Aorta (tissue), 5 donors: ENCODE measurements at regions not wholly inside any gene's neighbourhood (a gene's known extent, or its start where the extent isn't known, plus 50 kb on each side); places are given as distances from the start of the nearest gene placed in this dataset.
"Not testable (repeated sequence)": the region's sequence is repeated elsewhere in the genome, so short reads cannot be mapped to it uniquely, and the experiment has no call there.

Source experiments
- ATAC-seq: fragments of 200-7000 bp; cut with Tn5 transposase; one replicate; pipeline ENCODE4 v1.9.1; 2022; ENCODE audit warnings: moderate library complexity; ENCODE audit not compliant: low FRiP score
- DNase-seq, 2 donors: peaks; one replicate each; pipeline ENCODE4 v3.0.0-alpha.2; 2020
- H3K27ac ChIP-seq, 2 donors: one replicate each; pipeline ENCODE4 v1.5.1; 2013; ENCODE audit warnings: low read length in 2 of 2, mild to moderate bottlenecking in 2 of 2, moderate library complexity in 2 of 2, control low read depth in 1 of 2, inconsistent platforms in 1 of 2, low read depth in 1 of 2
- H3K27me3 ChIP-seq, 2 donors: one replicate each; pipeline ENCODE4 v1.6.1; 2013; ENCODE audit warnings: control low read depth in 1 of 2, low read length in 1 of 2, mild to moderate bottlenecking in 1 of 2, moderate library complexity in 1 of 2; ENCODE audit not compliant: insufficient read depth in 2 of 2, control insufficient read depth in 1 of 2
- H3K36me3 ChIP-seq, 2 donors: one replicate each; pipeline ENCODE4 v1.6.1; 2013; ENCODE audit warnings: control low read depth in 1 of 2, low read length in 1 of 2, mild to moderate bottlenecking in 1 of 2; ENCODE audit not compliant: insufficient read depth in 2 of 2, control insufficient read depth in 1 of 2
- H3K4me1 ChIP-seq, 2 donors: one replicate each; pipeline ENCODE4 v1.6.1; 2013; ENCODE audit warnings: low read length in 2 of 2, control low read depth in 1 of 2, mild to moderate bottlenecking in 1 of 2, moderate library complexity in 1 of 2; ENCODE audit not compliant: insufficient read depth in 2 of 2, control insufficient read depth in 1 of 2
- H3K4me3 ChIP-seq, 2 donors: one replicate each; pipeline ENCODE4 v1.5.1; 2013; ENCODE audit warnings: low read length in 2 of 2, control low read depth in 1 of 2, mild to moderate bottlenecking in 1 of 2
- H3K9me3 ChIP-seq: one replicate; pipeline ENCODE4 v1.6.1; 2013; ENCODE audit warnings: mild to moderate bottlenecking, low read length; ENCODE audit not compliant: control insufficient read depth
- WGBS, 2 donors: extraction: QIAGEN DNeasy Blood & Tissue Kit; methylation state at CpG; one replicate each; pipeline ENCODE4 v1.1.7; 2013; 5-methylcytosine and 5-hydroxymethylcytosine counted together
- intact Hi-C, 2 donors: fragments of 100-400 bp; cut with DNase I; formaldehyde crosslinking; loops; one replicate each; pipeline versions ENCODE4 v1.14.2 to v1.15.0; 2022
- donor health status: healthy with polysubstance abuse.
- donor health status: Bipolar disorder and iron deficiency.
- donor health status: DM: no; HTN: no; CAD: no.
- donor health status: DM: no; HTN: no; CAD: no.
- donor health status: DM: yes; HTN: yes; CAD: no.

DNA sequence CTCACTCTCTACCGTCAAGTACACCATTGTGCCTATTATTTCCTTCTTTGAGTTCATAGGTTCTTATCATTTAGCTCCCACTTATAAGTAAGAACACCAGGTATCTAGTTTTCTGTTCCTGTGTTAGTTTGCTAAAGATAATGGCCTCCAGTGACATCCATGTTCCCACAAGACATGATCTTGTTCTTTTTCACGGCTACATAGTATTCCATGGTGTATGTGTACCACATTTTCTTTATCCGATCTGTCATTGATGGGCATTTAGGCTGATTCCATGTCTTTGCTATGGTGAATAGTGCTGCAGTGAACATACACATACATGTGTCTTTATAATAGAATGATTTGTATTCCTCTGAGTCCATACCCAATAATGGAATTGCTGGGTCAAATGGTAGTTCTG lies 119.0 kb upstream of the PPP1R9A start:
- ATAC-seq, DNase-seq, intact Hi-C loops, H3K27me3 ChIP-seq, H3K27ac ChIP-seq, H3K9me3 ChIP-seq, H3K4me1 ChIP-seq, H3K36me3 ChIP-seq, H3K4me3 ChIP-seq: not testable (repeated sequence)
- 89 to 91% methylated on average over 3 of the region's 3 CpGs for WGBS, 2 donors

DNA sequence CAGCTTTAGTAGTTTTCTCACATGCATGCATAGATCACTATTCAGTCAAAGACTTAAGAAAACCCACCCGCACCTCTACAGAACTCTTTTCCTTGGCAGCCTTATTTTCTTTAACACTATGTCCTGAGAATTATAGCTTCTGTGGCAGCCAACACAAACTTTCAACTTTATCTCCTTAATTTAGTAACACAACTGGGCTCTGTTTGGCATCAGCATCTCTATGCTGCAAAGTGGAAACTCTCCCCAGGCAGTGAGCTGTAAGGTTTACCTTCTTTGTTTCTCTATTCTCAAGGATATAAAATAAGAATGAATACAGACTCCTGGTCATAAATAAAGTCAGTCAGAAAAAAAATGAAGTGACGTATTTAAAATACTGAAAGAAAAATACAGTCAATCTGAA lies 115.2 kb upstream of the PPP1R9A start:
- 15 to 19% methylated on average over 2 of the region's 2 CpGs for WGBS, 2 donors
- H3K4me3 ChIP-seq = no peak overlapping the region
- intact Hi-C loops = no loop called here
- no peak for ATAC-seq
- H3K27me3 ChIP-seq = no peaks in the 10 kb centered on the region
- H3K4me1 ChIP-seq = no peaks in the 10 kb centered on the region
- no peak overlapping the region for H3K27ac ChIP-seq
- H3K9me3 ChIP-seq = no peaks in the 10 kb centered on the region
- no peaks in the 10 kb centered on the region for H3K36me3 ChIP-seq
- no peak for DNase-seq

DNA sequence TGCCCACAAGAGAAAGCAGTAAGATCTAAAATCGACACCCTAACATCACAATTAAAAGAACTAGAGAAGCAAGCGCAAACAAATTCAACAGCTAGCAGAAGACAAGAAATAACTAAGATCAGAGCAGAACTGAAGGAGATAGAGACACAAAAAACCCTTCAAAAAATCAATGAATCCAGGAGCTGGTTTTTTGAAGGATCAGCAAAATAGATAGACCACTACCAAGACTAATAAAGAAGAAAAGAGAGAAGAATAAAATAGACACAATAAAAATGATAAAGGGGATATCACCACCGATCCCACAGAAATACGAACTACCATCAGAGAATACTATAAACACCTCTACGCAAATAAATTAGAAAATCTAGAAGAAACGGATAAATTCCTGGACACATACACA lies 110.0 kb upstream of the PPP1R9A start:
- H3K4me1 ChIP-seq, ATAC-seq, H3K4me3 ChIP-seq, H3K36me3 ChIP-seq, H3K27ac ChIP-seq, H3K9me3 ChIP-seq, DNase-seq, H3K27me3 ChIP-seq, intact Hi-C loops: not testable (repeated sequence)
- WGBS, 2 donors = 93 to 97% methylated on average over 6 of the region's 6 CpGs

DNA sequence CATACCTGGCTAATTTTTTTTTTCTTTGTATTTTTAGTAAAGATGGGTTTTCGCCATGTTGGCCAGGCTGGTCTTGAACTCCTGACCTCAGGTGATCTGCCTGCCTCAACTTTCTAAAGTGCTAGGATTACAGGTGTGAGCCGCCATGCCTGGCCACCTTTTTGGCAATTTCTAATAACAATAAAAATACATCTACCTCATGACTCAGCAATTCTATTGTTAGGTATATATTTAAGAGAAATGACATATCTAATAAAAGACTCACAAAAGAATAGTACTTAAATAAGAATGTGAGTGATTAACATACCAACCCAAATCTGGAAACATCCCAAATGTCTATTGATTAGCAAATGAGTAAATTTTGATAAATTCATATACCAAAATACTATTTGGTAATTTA lies 103.6 kb upstream of the PPP1R9A start:
- intact Hi-C loops = no loop called here
- 92% methylated on average over 2 of the region's 2 CpGs for WGBS, 2 donors
- no peaks in the 10 kb centered on the region for H3K4me1 ChIP-seq
- H3K4me3 ChIP-seq = no peak overlapping the region
- ATAC-seq = no peak
- H3K27ac ChIP-seq = no peak overlapping the region
- no peaks in the 10 kb centered on the region for H3K36me3 ChIP-seq
- H3K9me3 ChIP-seq = no peaks in the 10 kb centered on the region
- no peak for DNase-seq
- no peaks in the 10 kb centered on the region for H3K27me3 ChIP-seq

DNA sequence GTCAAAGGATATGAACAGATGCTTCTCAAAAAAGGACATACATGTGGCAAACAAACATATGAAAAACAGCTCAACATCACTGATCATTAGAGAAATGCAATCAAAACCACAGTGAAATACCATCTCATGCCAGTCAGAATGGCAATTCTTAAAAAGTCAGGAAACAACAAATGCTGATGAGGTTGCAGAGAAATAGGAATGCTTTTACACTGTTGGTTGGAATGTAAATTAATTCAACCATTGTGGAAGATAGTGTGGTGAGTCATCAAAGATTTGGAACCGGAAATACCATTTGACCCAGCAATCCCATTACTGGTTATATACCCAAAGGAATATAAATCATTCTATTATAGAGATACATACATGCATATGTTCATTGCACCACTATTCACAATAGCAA lies 98.7 kb upstream of the PPP1R9A start:
- DNase-seq, intact Hi-C loops, H3K27ac ChIP-seq: not testable (repeated sequence)

DNA sequence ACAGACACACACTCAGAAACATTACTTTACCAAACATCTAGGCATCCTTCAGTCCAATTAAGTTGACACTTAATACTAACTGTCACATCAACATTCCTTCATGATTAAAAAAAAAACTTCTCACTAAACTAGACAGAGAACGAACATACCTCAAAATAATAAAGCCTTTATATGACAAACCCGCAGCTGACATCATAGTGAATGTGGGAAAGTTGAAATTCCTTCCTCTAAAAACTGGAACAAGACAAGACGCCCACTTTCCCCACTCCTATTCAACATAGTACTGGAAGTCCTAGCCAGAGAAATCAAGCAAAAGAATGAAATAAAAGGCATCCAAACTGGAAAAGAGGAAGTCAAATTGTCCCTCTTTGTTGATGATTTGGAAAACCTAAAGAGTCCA lies 96.9 kb upstream of the PPP1R9A start:
- ATAC-seq = no peak
- intact Hi-C loops = no loop called here
- H3K27ac ChIP-seq = no peak overlapping the region

More for the DNA sequence above, 98.7 kb upstream of the PPP1R9A start:
- WGBS, 2 donors = 76 to 80% methylated on average over 1 of the region's 1 CpG
- H3K27me3 ChIP-seq, H3K36me3 ChIP-seq, H3K4me3 ChIP-seq, H3K9me3 ChIP-seq, H3K4me1 ChIP-seq, ATAC-seq: not testable (repeated sequence)

DNA sequence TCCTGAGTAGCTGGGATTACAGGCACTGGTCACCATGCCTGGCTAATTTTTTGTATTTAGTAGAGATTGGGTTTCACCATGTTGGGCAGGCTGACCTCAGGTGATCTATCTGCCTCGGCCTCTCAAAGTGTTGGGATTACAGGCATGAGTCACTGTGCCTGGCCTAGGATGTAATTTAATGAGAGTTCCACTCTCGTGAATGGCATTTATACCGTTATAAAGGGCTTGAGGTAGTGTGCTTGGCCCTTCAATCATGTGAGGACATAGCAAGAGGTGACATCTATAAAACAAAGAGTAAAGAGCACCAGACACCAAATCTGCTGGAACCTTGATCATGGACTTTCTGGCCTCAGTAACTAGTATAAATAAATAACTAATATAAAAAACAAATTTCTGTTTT lies 93.5 kb upstream of the PPP1R9A start:
- DNase-seq = no peak
- H3K4me3 ChIP-seq = no peak overlapping the region
- no peaks in the 10 kb centered on the region for H3K36me3 ChIP-seq
- H3K4me1 ChIP-seq = no peaks in the 10 kb centered on the region
- 71 to 80% methylated on average over 3 of the region's 3 CpGs for WGBS, 2 donors
- no peak overlapping the region for H3K27ac ChIP-seq
- no peaks in the 10 kb centered on the region for H3K9me3 ChIP-seq
- intact Hi-C loops = no loop called here
- ATAC-seq = no peak
- H3K27me3 ChIP-seq = no peaks in the 10 kb centered on the region

More for the DNA sequence above, 96.9 kb upstream of the PPP1R9A start:
- Histone ChIP-seq H3K4me3 (no peak overlapping the region), H3K27me3 (no peaks in the 10 kb centered on the region), H3K36me3 (no peaks in the 10 kb centered on the region), H3K9me3 (no peaks in the 10 kb centered on the region), H3K4me1 (no peaks in the 10 kb centered on the region)
- WGBS, 2 donors = 75 to 77% methylated on average over 3 of the region's 3 CpGs
- no peak for DNase-seq

DNA sequence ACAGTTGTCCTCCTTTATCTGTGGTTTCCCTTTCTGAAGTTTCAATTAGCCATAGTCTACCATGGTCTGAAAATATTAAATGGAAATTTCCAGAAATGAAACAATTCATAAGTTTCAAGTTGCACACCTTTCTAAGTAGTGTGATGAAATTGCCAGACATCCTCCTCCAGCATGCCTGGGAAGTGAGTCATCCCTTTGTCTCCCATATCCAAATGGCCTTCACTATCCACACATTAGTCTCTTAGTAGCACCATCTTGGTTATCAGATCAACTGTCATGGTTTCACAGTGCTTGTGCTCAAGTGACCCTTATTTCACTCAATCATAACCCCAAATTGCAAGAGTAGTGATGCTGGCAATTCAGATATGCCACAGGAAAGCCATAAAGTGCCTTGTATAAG lies 83.4 kb upstream of the PPP1R9A start:
- H3K36me3 ChIP-seq = no peaks in the 10 kb centered on the region
- H3K9me3 ChIP-seq = peaks cover 2% of the 10 kb centered on the region
- intact Hi-C loops = no loop called here
- ATAC-seq (no peak), DNase-seq (no peak)
- H3K4me3 ChIP-seq = no peak overlapping the region
- H3K27ac ChIP-seq = no peak overlapping the region
- H3K27me3 ChIP-seq = no peaks in the 10 kb centered on the region
- H3K4me1 ChIP-seq = no peaks in the 10 kb centered on the region

DNA sequence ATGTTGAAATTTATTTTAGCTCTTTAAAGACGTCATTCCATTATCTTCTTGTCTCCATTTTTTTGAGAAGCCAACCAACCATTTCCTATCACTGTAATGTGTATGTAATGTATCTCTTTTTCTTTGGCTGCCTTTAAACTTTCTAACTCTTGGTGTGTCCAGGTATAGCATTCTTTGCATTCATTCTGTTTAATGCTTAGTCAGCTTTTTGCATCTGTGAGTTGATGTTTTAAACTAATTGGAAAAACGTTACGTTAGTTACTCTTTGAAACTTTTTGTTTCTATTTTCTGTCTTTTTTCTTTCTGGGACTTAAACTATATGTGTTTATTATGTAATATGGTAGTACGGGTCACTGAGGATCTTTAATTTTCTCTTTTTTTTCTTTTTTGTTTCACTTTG lies 77.4 kb upstream of the PPP1R9A start:
- H3K36me3 ChIP-seq = no peaks in the 10 kb centered on the region
- no peak overlapping the region for H3K4me3 ChIP-seq
- ATAC-seq (no peak), DNase-seq (no peak)
- WGBS, 2 donors = 88 to 91% methylated on average over 4 of the region's 4 CpGs
- intact Hi-C loops = no loop called here
- no peaks in the 10 kb centered on the region for H3K4me1 ChIP-seq
- H3K9me3 ChIP-seq = peaks cover 1% of the 10 kb centered on the region
- no peak overlapping the region for H3K27ac ChIP-seq
- H3K27me3 ChIP-seq = no peaks in the 10 kb centered on the region
